Loucy (cell line): ENCODE measurements at regions not wholly inside any gene's neighbourhood (a gene's known extent, or its start where the extent isn't known, plus 50 kb on each side); places are given as distances from the start of the nearest gene placed in this dataset.
"Not testable (repeated sequence)": the region's sequence is repeated elsewhere in the genome, so short reads cannot be mapped to it uniquely, and the experiment has no call there.

Source experiments
- H2AFZ ChIP-seq: fragments of 200-600 bp; sonication (generic); 2 replicates; pipeline ENCODE4 v1.6.0; 2016; ENCODE audit warnings: antibody characterized with exemption, mild to moderate bottlenecking, low read length, moderate library complexity
- H3F3A ChIP-seq: fragments of 200-600 bp; 2 replicates; pipeline ENCODE4 v1.6.0; 2016; ENCODE audit warnings: antibody characterized with exemption, low read depth, mild to moderate bottlenecking
- H3K27me3 ChIP-seq: fragments of 200-600 bp; sonication (generic); 2 replicates; pipeline ENCODE4 v1.6.1; 2014; ENCODE audit warnings: low read length, mild to moderate bottlenecking; ENCODE audit not compliant: insufficient read depth, poor library complexity, severe bottlenecking
- H3K36me3 ChIP-seq: fragments of 200-600 bp; sonication (generic); 2 replicates; pipeline ENCODE4 v1.6.1; 2016; ENCODE audit warnings: low read length; ENCODE audit not compliant: insufficient read depth
- H3K4me1 ChIP-seq: fragments of 200-600 bp; sonication (generic); 2 replicates; pipeline ENCODE4 v1.5.1; 2014; ENCODE audit warnings: low read length, mild to moderate bottlenecking; ENCODE audit not compliant: insufficient read depth, poor library complexity, severe bottlenecking
- H3K4me2 ChIP-seq: fragments of 200-600 bp; sonication (generic); 2 replicates; pipeline ENCODE4 v1.6.0; 2014; ENCODE audit warnings: antibody characterized with exemption, low read length, low read depth, mild to moderate bottlenecking; ENCODE audit not compliant: poor library complexity, severe bottlenecking
- H3K4me3 ChIP-seq: fragments of 200-600 bp; sonication (generic); 2 replicates; pipeline ENCODE4 v1.5.1; 2014; ENCODE audit warnings: low read length, mild to moderate bottlenecking, mixed read lengths; ENCODE audit not compliant: poor library complexity, severe bottlenecking
- H3K79me2 ChIP-seq: fragments of 200-600 bp; sonication (generic); 2 replicates; pipeline ENCODE4 v1.6.1; 2014; ENCODE audit warnings: low read length; ENCODE audit not compliant: insufficient read depth
- H3K9ac ChIP-seq: fragments of 200-600 bp; sonication (generic); 2 replicates; pipeline ENCODE4 v1.6.0; 2014; ENCODE audit warnings: mild to moderate bottlenecking, low read depth, low read length, moderate library complexity; ENCODE audit not compliant: poor library complexity, severe bottlenecking
- H3K9me2 ChIP-seq: fragments of 200-600 bp; sonication (generic); replicated peaks from 2 replicates; pipeline ENCODE4 v1.6.1; 2016; ENCODE audit warnings: low read depth, low read length, mixed read lengths
- H3K9me3 ChIP-seq: fragments of 200-600 bp; sonication (generic); 2 replicates; pipeline ENCODE4 v1.6.1; 2014; ENCODE audit warnings: mild to moderate bottlenecking, antibody characterized with exemption, low read length, low read depth; ENCODE audit not compliant: insufficient read depth
- H4K20me1 ChIP-seq: fragments of 200-600 bp; sonication (generic); 2 replicates; pipeline ENCODE4 v1.6.0; 2014; ENCODE audit warnings: antibody characterized with exemption, low read length, mild to moderate bottlenecking; ENCODE audit not compliant: insufficient read depth, poor library complexity, severe bottlenecking
- CTCF ChIP-seq: fragments of 200-600 bp; sonication (generic); conservative IDR thresholded peaks from 2 replicates; pipeline ENCODE4 v1.5.1; 2014; ENCODE audit warnings: mild to moderate bottlenecking, antibody characterized with exemption, low read length
- EZH2phosphoT487 ChIP-seq: fragments of 200-600 bp; IDR thresholded peaks from 2 replicates; pipeline ENCODE4 v1.6.1; 2018; ENCODE audit warnings: antibody characterized with exemption, mild to moderate bottlenecking, moderate library complexity, borderline replicate concordance

GRCh38 chr10:61040399-61041016 is 96.5 kb upstream of the RHOBTB1 start:
- Histone ChIP-seq H3K9me3 (no peaks in the 10 kb centered on the region), H3K36me3 (no peaks in the 10 kb centered on the region), H3K9ac (no peak overlapping the region), H2AFZ (no peak overlapping the region), H3K27me3 (no peaks in the 10 kb centered on the region), H3K9me2 (no peaks in the 10 kb centered on the region), H3F3A (no peaks in the 10 kb centered on the region), H4K20me1 (no peaks in the 10 kb centered on the region), H3K4me2 (no peak overlapping the region), H3K4me3 (no peak overlapping the region), H3K4me1 (no peaks in the 10 kb centered on the region), H3K79me2 (no peaks in the 10 kb centered on the region)
- no peak for TF ChIP-seq EZH2phosphoT487

- no peaks in the 10 kb centered on the region for H3K4me1 ChIP-seq
- H3K79me2 ChIP-seq = no peaks in the 10 kb centered on the region
- H3K9me2 ChIP-seq = no peaks in the 10 kb centered on the region
- H3K9ac ChIP-seq = no peak overlapping the region
- no peaks in the 10 kb centered on the region for H3F3A ChIP-seq
- H3K27me3 ChIP-seq = no peaks in the 10 kb centered on the region
- H3K4me2 ChIP-seq = no peak overlapping the region
- no peaks in the 10 kb centered on the region for H4K20me1 ChIP-seq
- no peak overlapping the region for H2AFZ ChIP-seq
- H3K9me3 ChIP-seq = no peaks in the 10 kb centered on the region
- H3K4me3 ChIP-seq = no peak overlapping the region
- TF ChIP-seq CTCF (no peak), EZH2phosphoT487 (no peak)
- H3K36me3 ChIP-seq = no peaks in the 10 kb centered on the region
Measured at GRCh38 chr10:61039868-61040267, 95.9 kb upstream of the RHOBTB1 start.

GRCh38 chr10:61037261-61037830 is 93.4 kb upstream of the RHOBTB1 start:
- not testable (repeated sequence) for H3K36me3 ChIP-seq, H3K9ac ChIP-seq, H4K20me1 ChIP-seq, H3F3A ChIP-seq, H3K4me1 ChIP-seq, H3K79me2 ChIP-seq, H3K27me3 ChIP-seq, H3K4me3 ChIP-seq, H3K9me2 ChIP-seq, H3K9me3 ChIP-seq, H2AFZ ChIP-seq, H3K4me2 ChIP-seq

- H3K9me2 ChIP-seq, H3K4me2 ChIP-seq, H3K79me2 ChIP-seq, H2AFZ ChIP-seq, H3K4me1 ChIP-seq, H3K27me3 ChIP-seq, H3K9me3 ChIP-seq, H3K36me3 ChIP-seq, H4K20me1 ChIP-seq, H3F3A ChIP-seq, H3K4me3 ChIP-seq, H3K9ac ChIP-seq: not testable (repeated sequence)
Measured at GRCh38 chr10:61036148-61036547, 92.2 kb upstream of the RHOBTB1 start.
